Embryonic facial prominence (tissue), 1 donor: ENCODE measurements at regions not wholly inside any gene's neighbourhood (a gene's known extent, or its start where the extent isn't known, plus 50 kb on each side); places are given as distances from the start of the nearest gene placed in this dataset.
"Not testable (repeated sequence)": the region's sequence is repeated elsewhere in the genome, so short reads cannot be mapped to it uniquely, and the experiment has no call there.

Source experiments
- DNase-seq: peaks from one replicate; pipeline ENCODE4 v3.0.0-alpha.2; 2016; ENCODE audit errors: extremely low spot score

- no peak for DNase-seq
Measured at GRCh38 chr1:199447906-199448305, 579.6 kb upstream of the NR5A2 start.

GRCh38 chr1:199448646-199449045 lies 578.9 kb upstream of the NR5A2 start:
- DNase-seq: no peak

- DNase-seq: no peak
Measured at GRCh38 chr1:199449221-199449620, 578.3 kb upstream of the NR5A2 start.

- no peak for DNase-seq
Measured at GRCh38 chr1:199449681-199450080, 577.8 kb upstream of the NR5A2 start.

- no peak for DNase-seq
Measured at GRCh38 chr1:199452627-199453026, 574.9 kb upstream of the NR5A2 start.

GRCh38 chr1:199453723-199454122 lies 573.8 kb upstream of the NR5A2 start:
- no peak for DNase-seq

DNA sequence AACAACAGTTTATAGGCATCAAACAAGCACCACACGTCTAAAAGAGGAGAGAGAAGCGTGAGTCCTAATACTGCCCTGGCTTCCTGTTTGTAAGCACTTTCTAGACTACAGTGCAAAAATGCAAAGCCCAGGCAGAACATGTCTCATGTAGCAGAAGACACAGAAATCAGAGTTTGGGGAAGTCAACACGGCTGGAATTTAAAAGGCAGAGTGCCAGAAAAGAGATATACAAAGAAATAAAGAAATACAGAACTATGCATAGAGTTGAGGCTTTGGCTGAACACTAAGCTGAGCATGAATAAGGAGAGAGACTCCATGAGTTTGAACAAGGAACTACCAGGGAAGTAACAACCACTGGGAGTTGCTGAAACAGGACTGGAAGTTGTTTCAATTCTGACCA lies 566.6 kb upstream of the NR5A2 start:
- no peak for DNase-seq

DNA sequence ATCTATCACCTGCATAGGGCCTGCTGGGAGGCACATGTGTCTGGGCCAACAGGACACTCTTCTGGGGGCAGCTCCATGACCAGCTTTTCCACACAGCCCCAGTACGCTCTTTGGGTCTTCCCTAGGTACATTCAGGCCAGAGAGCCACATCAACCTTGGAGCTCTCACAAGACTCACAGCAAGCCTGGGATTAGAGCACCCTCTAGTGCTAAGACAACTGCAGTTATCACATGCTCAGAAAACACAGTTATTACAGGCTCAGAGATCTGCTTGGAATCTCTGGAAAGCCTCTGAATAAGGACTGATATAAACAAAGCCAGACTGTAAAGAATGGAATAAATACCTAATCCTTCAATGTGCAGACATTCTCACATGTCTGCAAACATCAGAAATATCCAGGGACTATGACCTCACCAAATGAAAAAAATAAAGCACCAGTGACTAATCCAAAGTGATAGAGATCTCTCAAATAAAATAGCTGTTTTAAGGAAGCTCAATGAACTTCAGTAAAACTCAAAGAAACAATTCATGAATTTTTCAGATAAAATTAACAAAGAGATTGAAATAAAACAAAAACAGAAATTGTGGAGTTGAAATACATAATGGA lies 563.9 kb upstream of the NR5A2 start:
- DNase-seq: no peak

DNA sequence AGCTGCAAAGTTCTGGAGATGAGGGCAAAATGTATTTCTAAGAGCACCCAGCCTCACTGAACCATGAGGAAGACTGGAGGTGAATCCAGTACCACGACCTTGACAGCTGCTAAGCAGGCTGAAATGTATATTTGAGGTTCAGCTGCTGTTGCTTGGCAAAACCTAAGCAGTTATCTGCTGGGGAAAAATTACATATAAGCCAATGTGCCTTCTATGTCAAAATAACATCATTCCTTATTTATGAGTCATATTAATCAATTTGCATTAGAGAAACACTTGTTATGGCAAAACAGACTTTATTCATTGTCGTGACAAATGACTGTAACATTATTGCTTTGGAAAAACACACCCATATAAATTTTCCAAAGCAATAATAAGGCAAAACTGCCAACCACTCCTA lies 560.5 kb upstream of the NR5A2 start:
- no peak for DNase-seq

DNA sequence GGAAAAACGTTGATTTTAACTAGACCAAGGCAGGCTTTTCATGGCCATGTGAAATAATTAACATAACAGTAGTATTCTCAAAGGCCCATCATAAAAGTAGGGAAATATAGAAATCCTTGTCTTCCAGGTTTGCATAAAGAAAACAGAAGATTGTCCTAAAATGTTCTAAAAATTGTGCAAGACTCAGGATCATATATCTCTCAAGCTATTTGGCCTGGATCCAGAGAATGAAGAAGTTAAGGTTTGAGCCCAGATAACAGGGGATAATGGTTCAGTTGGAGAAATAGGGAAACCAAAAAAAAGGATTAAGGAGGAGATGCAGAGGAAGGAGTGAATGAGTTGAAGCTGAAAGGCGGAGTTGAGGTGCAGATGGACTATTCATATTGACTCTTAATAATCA lies 555.5 kb upstream of the NR5A2 start:
- no peak for DNase-seq

DNA sequence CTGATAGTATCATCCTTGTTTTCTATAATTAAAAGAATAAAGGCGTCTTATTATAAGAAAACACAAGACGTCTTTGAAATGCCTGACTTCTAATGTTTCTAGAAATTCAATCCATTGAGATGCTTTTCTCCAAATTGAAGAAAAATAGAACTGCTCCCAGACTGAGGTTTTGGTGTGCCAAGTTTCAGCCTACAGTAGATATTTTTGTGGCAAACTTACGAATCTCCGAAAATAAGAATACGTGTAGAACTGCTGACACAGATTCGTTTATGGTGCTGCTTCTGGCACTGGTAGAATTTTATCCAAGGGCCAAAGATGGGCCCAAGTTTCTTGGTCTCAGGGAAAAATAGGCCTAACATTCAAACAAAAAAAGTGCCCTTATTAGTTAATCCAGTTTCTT lies 554.5 kb upstream of the NR5A2 start:
- DNase-seq: no peak

GRCh38 chr1:199474738-199475137 lies 552.8 kb upstream of the NR5A2 start:
- DNase-seq: no peak

DNA sequence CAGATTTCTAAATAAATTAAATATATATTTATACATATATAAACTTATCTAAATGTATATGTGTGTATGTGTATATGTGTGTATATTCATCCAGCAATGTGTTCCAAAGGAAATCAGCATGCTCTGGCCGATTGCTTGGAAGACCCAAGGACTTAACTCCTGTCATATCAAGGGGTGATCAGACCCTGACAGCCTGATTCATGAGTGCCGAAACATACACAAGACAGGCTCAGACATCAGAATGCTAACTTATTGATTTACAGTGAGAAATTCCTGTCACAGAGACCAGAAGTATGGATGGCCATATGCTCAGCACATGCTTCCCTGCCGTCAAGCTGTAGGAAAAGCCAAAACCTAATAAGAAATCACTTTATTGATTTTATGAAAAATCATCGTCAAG lies 545.1 kb upstream of the NR5A2 start:
- no peak for DNase-seq

- DNase-seq: no peak
Measured at GRCh38 chr1:199489594-199489993, 537.9 kb upstream of the NR5A2 start.

- no peak for DNase-seq
Measured at GRCh38 chr1:199490769-199491527, 536.6 kb upstream of the NR5A2 start.

DNA sequence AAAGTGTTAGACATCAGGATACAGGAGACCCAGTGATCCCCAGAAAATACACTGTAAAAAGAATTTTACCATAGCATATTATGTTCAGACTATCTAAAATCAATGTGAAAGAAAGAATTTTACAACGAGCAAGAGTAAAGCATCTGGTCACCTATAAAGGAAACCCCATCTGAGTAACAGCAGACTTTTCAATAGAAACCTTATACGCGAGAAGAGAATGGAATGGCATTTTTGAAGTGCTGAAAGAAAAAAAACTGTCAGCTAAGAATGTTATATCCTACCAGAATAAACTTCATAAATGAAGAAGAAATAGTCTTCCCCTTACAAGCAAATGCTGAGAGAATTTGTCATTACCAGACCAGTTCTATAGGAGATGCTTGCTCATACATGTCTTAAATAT lies 532.1 kb upstream of the NR5A2 start:
- no peak for DNase-seq

DNA sequence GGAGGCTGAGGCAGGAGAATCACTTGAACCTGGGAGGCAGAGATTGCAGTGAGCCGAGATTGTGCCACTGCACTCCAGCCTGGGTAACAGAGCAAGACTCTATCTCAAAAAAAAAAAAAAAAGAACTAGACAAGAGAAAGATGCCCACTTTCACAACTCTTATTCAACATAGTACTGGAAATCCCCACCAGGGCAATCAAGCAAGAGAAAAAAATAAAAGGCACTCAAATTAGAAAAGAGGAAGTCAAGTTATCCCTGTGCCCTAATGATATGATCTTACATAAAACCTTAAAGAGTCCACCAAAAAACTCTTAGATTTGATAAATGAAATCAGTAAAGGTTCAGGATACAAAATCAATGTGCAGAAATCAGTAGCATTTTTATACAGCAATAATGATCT lies 528.7 kb upstream of the NR5A2 start:
- not testable (repeated sequence) for DNase-seq

DNA sequence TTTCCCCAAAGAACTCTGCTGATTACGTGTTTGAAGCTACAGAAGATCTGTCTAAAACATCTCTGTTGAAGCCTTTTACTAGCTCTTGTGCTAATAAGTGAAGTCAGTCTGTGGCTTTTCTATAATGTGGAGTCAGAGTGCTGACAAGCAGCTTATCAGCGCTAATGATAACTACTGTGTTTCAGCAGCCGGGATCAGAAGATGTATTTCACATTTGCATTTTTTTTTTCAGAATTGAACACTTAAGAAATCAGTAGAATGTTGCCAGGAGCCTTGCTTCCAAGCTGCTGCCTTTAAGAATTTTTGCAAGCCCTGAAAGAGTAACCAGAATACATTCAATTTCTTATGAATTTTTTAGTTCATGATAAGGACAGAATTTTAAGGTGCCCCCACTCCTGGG lies 519.4 kb upstream of the NR5A2 start:
- no peak for DNase-seq

GRCh38 chr1:199508653-199509052 lies 518.9 kb upstream of the NR5A2 start:
- DNase-seq: no peak

DNA sequence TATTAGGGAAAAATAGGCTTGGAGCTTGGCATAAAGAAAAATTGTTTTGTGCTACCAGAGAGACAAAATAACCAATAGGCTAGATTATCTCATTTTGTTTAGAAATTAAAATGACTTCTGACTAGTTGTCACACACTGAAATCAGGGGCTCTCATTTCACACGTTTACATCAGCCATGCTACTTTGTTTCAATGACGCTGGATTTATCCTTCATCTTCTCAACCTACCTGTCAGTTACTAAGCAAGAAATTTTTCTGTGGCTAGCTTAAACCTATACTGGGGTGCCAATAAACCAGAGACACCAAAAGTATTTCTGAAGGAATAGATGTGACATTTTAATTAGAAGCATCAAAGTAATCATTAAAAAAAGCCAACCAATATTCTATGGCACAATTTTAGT lies 518.1 kb upstream of the NR5A2 start:
- no peak for DNase-seq

DNA sequence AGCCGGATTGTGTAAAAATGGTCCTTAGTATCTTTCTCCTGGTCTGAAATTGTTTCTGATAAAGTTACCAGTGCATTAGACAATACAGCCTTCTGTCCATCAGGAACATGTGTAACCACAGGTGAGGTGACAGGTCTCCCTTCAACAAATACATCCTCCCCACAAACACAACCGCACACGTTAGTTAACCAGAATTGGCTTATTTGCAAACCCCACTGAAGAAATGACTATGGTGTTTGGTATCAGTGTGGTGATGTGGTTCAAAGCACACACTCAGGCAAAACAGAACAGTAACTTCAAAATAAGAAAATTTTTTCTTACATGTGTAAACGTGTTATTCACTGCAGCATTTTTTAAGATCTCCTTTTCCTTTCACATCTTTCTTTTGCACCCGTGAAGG lies 517.2 kb upstream of the NR5A2 start:
- DNase-seq: no peak

- no peak for DNase-seq
Measured at GRCh38 chr1:199512037-199512710, 515.3 kb upstream of the NR5A2 start.

GRCh38 chr1:199515261-199515660 lies 512.2 kb upstream of the NR5A2 start:
- DNase-seq: no peak
